ENCODE measurements at regions not wholly inside any gene's neighbourhood (a gene's known extent, or its start where the extent isn't known, plus 50 kb on each side); places are given as distances from the start of the nearest gene placed in this dataset.

- no peak for TF ChIP-seq CTCF (IDR thresholded peaks at IDR 0.05)
- no peak for TF ChIP-seq POLR2A (IDR thresholded peaks at IDR 0.05)
Observed at GRCh38 chrX:40179283-40179682, 81.5 kb upstream of the BCOR start.

Data from uterus (tissue), 2 donors.